CD8-positive, alpha-beta memory T cell (primary cell): ENCODE measurements at regions not wholly inside any gene's neighbourhood (a gene's known extent, or its start where the extent isn't known, plus 50 kb on each side); places are given as distances from the start of the nearest gene placed in this dataset.

Experiments used
- CTCF ChIA-PET: fragments of 350-600 bp; sonication (Branson Sonifier 250); formaldehyde crosslinking; loops from one replicate; lab custom pipeline; 2021; ENCODE audit warnings: antibody characterized with exemption; lab: Charles Lee
- POLR2A ChIA-PET: fragments of 350-600 bp; sonication (Branson Sonifier 250); formaldehyde crosslinking; loops from one replicate; lab custom pipeline; 2021; ENCODE audit warnings: antibody characterized with exemption; lab: Charles Lee
- DNase-seq, 5 donors: peaks; one replicate each; pipeline versions ENCODE4 v3.0.0 to v3.0.0-alpha.2; 2020 to 2022; ENCODE audit warnings: mixed read lengths in 1 of 5
- H3K27ac ChIP-seq: one replicate; pipeline ENCODE4 v1.7.0; 2013; ENCODE audit warnings: low read depth, mild to moderate bottlenecking, low read length, moderate library complexity
- H3K27me3 ChIP-seq: 2 replicates; pipeline ENCODE4 v1.7.0; 2013; ENCODE audit warnings: low read length, mild to moderate bottlenecking; ENCODE audit not compliant: insufficient read depth, poor library complexity, severe bottlenecking
- H3K36me3 ChIP-seq: 2 replicates; pipeline ENCODE4 v1.7.0; 2013; ENCODE audit warnings: mild to moderate bottlenecking, low read length, moderate library complexity; ENCODE audit not compliant: insufficient read depth
- H3K4me1 ChIP-seq: 2 replicates; pipeline ENCODE4 v1.7.0; 2013; ENCODE audit warnings: mild to moderate bottlenecking, low read length, moderate library complexity; ENCODE audit not compliant: insufficient read depth
- H3K4me3 ChIP-seq: 2 replicates; pipeline ENCODE4 v1.7.0; 2013; ENCODE audit warnings: mild to moderate bottlenecking, low read length
- H3K9me3 ChIP-seq: 2 replicates; pipeline ENCODE4 v1.7.0; 2013; ENCODE audit warnings: mild to moderate bottlenecking, low read length
- H3K27ac Mint-ChIP-seq, 8 donors: one replicate each; pipeline ENCODE4 v1.8.0; 2020 to 2021; ENCODE audit warnings: mixed read lengths in 8 of 8, mild to moderate bottlenecking in 6 of 8, inconsistent platforms in 3 of 8, moderate library complexity in 3 of 8
- H3K27me3 Mint-ChIP-seq, 2 donors: one replicate each; pipeline ENCODE4 v1.8.0; 2020 to 2021; ENCODE audit warnings: mixed read lengths in 2 of 2, mild to moderate bottlenecking in 1 of 2, moderate library complexity in 1 of 2
- H3K36me3 Mint-ChIP-seq, 3 donors: one replicate each; pipeline ENCODE4 v1.8.0; 2020 to 2021; ENCODE audit warnings: mixed read lengths in 3 of 3, inconsistent platforms in 1 of 3, mild to moderate bottlenecking in 1 of 3
- H3K4me1 Mint-ChIP-seq, 3 donors: one replicate each; pipeline ENCODE4 v1.8.0; 2020 to 2021; ENCODE audit warnings: mixed read lengths in 3 of 3, inconsistent platforms in 1 of 3, mild to moderate bottlenecking in 1 of 3
- H3K4me3 Mint-ChIP-seq, 7 donors: one replicate each; pipeline ENCODE4 v1.8.0; 2020 to 2021; ENCODE audit warnings: mixed read lengths in 7 of 7, mild to moderate bottlenecking in 6 of 7, moderate library complexity in 4 of 7, inconsistent platforms in 2 of 7
- H3K9me3 Mint-ChIP-seq, 5 donors: one replicate each; pipeline ENCODE4 v1.8.0; 2020 to 2022; ENCODE audit warnings: mixed read lengths in 5 of 5, mild to moderate bottlenecking in 3 of 5, moderate library complexity in 2 of 5, inconsistent platforms in 1 of 5

GRCh38 chr2:121888189-121888557, 132.7 kb downstream of the TSN start:
- H3K27ac Mint-ChIP-seq, result no peak overlapping the region
- H3K36me3 Mint-ChIP-seq, result no peaks in the 10 kb centered on the region
- ChIA-PET CTCF (no interaction called here), POLR2A (no interaction called here)
- Histone ChIP-seq H3K36me3 (no peaks in the 10 kb centered on the region), H3K9me3 (no peaks in the 10 kb centered on the region), H3K4me1 (no peaks in the 10 kb centered on the region), H3K27me3 (no peaks in the 10 kb centered on the region), H3K4me3 (no peak overlapping the region), H3K27ac (no peak overlapping the region)
- H3K4me3 Mint-ChIP-seq, result no peak overlapping the region
- H3K9me3 Mint-ChIP-seq, result no peaks in the 10 kb centered on the region
- no peak for DNase-seq
- H3K27me3 Mint-ChIP-seq, result peaks cover 14 to 34% of the 10 kb centered on the region in 2 donors
- no peaks in the 10 kb centered on the region for H3K4me1 Mint-ChIP-seq

- H3K4me1 Mint-ChIP-seq, result no peaks in the 10 kb centered on the region
- no peaks in the 10 kb centered on the region for H3K9me3 ChIP-seq
- no peak overlapping the region for H3K4me3 Mint-ChIP-seq
- peaks cover 10 to 27% of the 10 kb centered on the region in 2 donors for H3K27me3 Mint-ChIP-seq
- no peak overlapping the region for H3K4me3 ChIP-seq
- H3K36me3 Mint-ChIP-seq, result no peaks in the 10 kb centered on the region
- DNase-seq, result no peak
- no peaks in the 10 kb centered on the region for H3K36me3 ChIP-seq
- no peak overlapping the region for H3K27ac Mint-ChIP-seq
- ChIA-PET CTCF (no interaction called here), POLR2A (no interaction called here)
- no peaks in the 10 kb centered on the region for H3K27me3 ChIP-seq
- no peaks in the 10 kb centered on the region for H3K4me1 ChIP-seq
- H3K27ac ChIP-seq, result no peak overlapping the region
- H3K9me3 Mint-ChIP-seq, result no peaks in the 10 kb centered on the region
These were observed 134.6 kb downstream of the TSN start for GRCh38 chr2:121890041-121890440.

- H3K4me1 Mint-ChIP-seq, result no peaks in the 10 kb centered on the region
- ChIA-PET CTCF (no interaction called here), POLR2A (no interaction called here)
These were observed 140.5 kb downstream of the TSN start for GRCh38 chr2:121895723-121896571.

GRCh38 chr2:121897335-121897970, 142.0 kb downstream of the TSN start:
- Mint-ChIP-seq H3K4me1 (no peaks in the 10 kb centered on the region), H3K4me3 (peak overlapping the region in 1 of 7 donors; percentile 29), H3K27me3 (peaks cover 5 to 7% of the 10 kb centered on the region in 2 donors), H3K9me3 (no peaks in the 10 kb centered on the region), H3K27ac (no peak overlapping the region), H3K36me3 (no peaks in the 10 kb centered on the region)
- Histone ChIP-seq H3K27ac (no peak overlapping the region), H3K9me3 (no peaks in the 10 kb centered on the region), H3K4me1 (no peaks in the 10 kb centered on the region), H3K27me3 (no peaks in the 10 kb centered on the region), H3K36me3 (no peaks in the 10 kb centered on the region), H3K4me3 (no peak overlapping the region)
- ChIA-PET POLR2A (no interaction called here), CTCF (interaction anchor here (0.8 kb wide), 1 partner anchor 18 kb away, joined by 4 read pairs; no protein-coding TSS in a partner anchor)
- DNase-seq, result no peak

More at GRCh38 chr2:121895723-121896571, 140.5 kb downstream of the TSN start:
- Mint-ChIP-seq H3K4me3 (no peak overlapping the region), H3K27ac (no peak overlapping the region), H3K27me3 (peaks cover 7 to 10% of the 10 kb centered on the region in 2 donors), H3K36me3 (no peaks in the 10 kb centered on the region), H3K9me3 (no peaks in the 10 kb centered on the region)
- Histone ChIP-seq H3K4me3 (no peak overlapping the region), H3K9me3 (no peaks in the 10 kb centered on the region), H3K27me3 (no peaks in the 10 kb centered on the region), H3K36me3 (no peaks in the 10 kb centered on the region), H3K27ac (no peak overlapping the region), H3K4me1 (no peaks in the 10 kb centered on the region)
- no peak for DNase-seq

- H3K27me3 ChIP-seq, result no peaks in the 10 kb centered on the region
- peaks cover 5 to 7% of the 10 kb centered on the region in 2 donors for H3K27me3 Mint-ChIP-seq
- POLR2A ChIA-PET, result no interaction called here
- DNase-seq, result no peak
- H3K4me3 ChIP-seq, result no peak overlapping the region
- H3K4me1 Mint-ChIP-seq, result no peaks in the 10 kb centered on the region
- H3K4me3 Mint-ChIP-seq, result no peak overlapping the region
- H3K9me3 ChIP-seq, result no peaks in the 10 kb centered on the region
- no peaks in the 10 kb centered on the region for H3K9me3 Mint-ChIP-seq
- no peak overlapping the region for H3K27ac ChIP-seq
- H3K36me3 ChIP-seq, result no peaks in the 10 kb centered on the region
- H3K36me3 Mint-ChIP-seq, result no peaks in the 10 kb centered on the region
- CTCF ChIA-PET, result no interaction called here
- no peaks in the 10 kb centered on the region for H3K4me1 ChIP-seq
- H3K27ac Mint-ChIP-seq, result peak overlapping the region in 1 of 8 donors; percentile 33
These were observed 143.0 kb downstream of the TSN start for GRCh38 chr2:121898483-121898882.

GRCh38 chr2:121900391-121900790, 144.9 kb downstream of the TSN start:
- ChIA-PET CTCF (no interaction called here), POLR2A (no interaction called here)
- H3K9me3 ChIP-seq, result no peaks in the 10 kb centered on the region
- no peak for DNase-seq
- H3K36me3 ChIP-seq, result no peaks in the 10 kb centered on the region
- no peak overlapping the region for H3K4me3 ChIP-seq
- Mint-ChIP-seq H3K4me3 (no peak overlapping the region), H3K27me3 (peaks cover 5 to 9% of the 10 kb centered on the region in 2 donors), H3K4me1 (no peaks in the 10 kb centered on the region), H3K9me3 (no peaks in the 10 kb centered on the region), H3K27ac (no peak overlapping the region), H3K36me3 (no peaks in the 10 kb centered on the region)
- H3K27ac ChIP-seq, result no peak overlapping the region
- H3K27me3 ChIP-seq, result no peaks in the 10 kb centered on the region
- no peaks in the 10 kb centered on the region for H3K4me1 ChIP-seq

GRCh38 chr2:121902171-121902591, 146.7 kb downstream of the TSN start:
- no peaks in the 10 kb centered on the region for H3K4me1 ChIP-seq

GRCh38 chr2:121902616-121903015, 147.2 kb downstream of the TSN start:
- H3K9me3 ChIP-seq, result no peaks in the 10 kb centered on the region
- H3K4me3 ChIP-seq, result no peak overlapping the region
- no peaks in the 10 kb centered on the region for H3K9me3 Mint-ChIP-seq
- H3K27me3 Mint-ChIP-seq, result peaks cover 0 to 7% of the 10 kb centered on the region in 2 donors
- no peak overlapping the region for H3K27ac ChIP-seq
- DNase-seq, result no peak
- no peaks in the 10 kb centered on the region for H3K36me3 Mint-ChIP-seq
- no peaks in the 10 kb centered on the region for H3K27me3 ChIP-seq
- POLR2A ChIA-PET, result no interaction called here
- CTCF ChIA-PET, result no interaction called here
- no peaks in the 10 kb centered on the region for H3K4me1 Mint-ChIP-seq
- no peaks in the 10 kb centered on the region for H3K36me3 ChIP-seq
- peak overlapping the region in 3 of 7 donors; percentile 19 to 58 (median 19) for H3K4me3 Mint-ChIP-seq
- H3K4me1 ChIP-seq, result no peaks in the 10 kb centered on the region
- H3K27ac Mint-ChIP-seq, result peak overlapping the region in 1 of 8 donors; percentile 89

More at GRCh38 chr2:121902171-121902591, 146.7 kb downstream of the TSN start:
- H3K4me3 Mint-ChIP-seq, result peak overlapping the region in 4 of 7 donors; percentile 9 to 61 (median 38)
- no peaks in the 10 kb centered on the region for H3K36me3 Mint-ChIP-seq
- H3K27me3 Mint-ChIP-seq, result peaks cover 0 to 7% of the 10 kb centered on the region in 2 donors
- H3K36me3 ChIP-seq, result no peaks in the 10 kb centered on the region
- H3K27ac ChIP-seq, result no peak overlapping the region
- no peaks in the 10 kb centered on the region for H3K27me3 ChIP-seq
- DNase-seq, result peak in 1 of 5 donors; percentile 1
- no peaks in the 10 kb centered on the region for H3K9me3 Mint-ChIP-seq
- H3K27ac Mint-ChIP-seq, result no peak overlapping the region
- H3K4me1 Mint-ChIP-seq, result no peaks in the 10 kb centered on the region
- H3K4me3 ChIP-seq, result no peak overlapping the region
- POLR2A ChIA-PET, result no interaction called here
- H3K9me3 ChIP-seq, result no peaks in the 10 kb centered on the region
- CTCF ChIA-PET, result no interaction called here
